GDM1 (cell line): ENCODE measurements at regions not wholly inside any gene's neighbourhood (a gene's known extent, or its start where the extent isn't known, plus 50 kb on each side); places are given as distances from the start of the nearest gene placed in this dataset.

Source experiments
- DNase-seq: peaks from one replicate; lab custom pipeline; 2025; lab: John Stamatoyannopoulos, UW

- DNase-seq, result no peak
Observed at GRCh38 chr22:27624705-27625104, 176.9 kb downstream of the MN1 start.

DNA sequence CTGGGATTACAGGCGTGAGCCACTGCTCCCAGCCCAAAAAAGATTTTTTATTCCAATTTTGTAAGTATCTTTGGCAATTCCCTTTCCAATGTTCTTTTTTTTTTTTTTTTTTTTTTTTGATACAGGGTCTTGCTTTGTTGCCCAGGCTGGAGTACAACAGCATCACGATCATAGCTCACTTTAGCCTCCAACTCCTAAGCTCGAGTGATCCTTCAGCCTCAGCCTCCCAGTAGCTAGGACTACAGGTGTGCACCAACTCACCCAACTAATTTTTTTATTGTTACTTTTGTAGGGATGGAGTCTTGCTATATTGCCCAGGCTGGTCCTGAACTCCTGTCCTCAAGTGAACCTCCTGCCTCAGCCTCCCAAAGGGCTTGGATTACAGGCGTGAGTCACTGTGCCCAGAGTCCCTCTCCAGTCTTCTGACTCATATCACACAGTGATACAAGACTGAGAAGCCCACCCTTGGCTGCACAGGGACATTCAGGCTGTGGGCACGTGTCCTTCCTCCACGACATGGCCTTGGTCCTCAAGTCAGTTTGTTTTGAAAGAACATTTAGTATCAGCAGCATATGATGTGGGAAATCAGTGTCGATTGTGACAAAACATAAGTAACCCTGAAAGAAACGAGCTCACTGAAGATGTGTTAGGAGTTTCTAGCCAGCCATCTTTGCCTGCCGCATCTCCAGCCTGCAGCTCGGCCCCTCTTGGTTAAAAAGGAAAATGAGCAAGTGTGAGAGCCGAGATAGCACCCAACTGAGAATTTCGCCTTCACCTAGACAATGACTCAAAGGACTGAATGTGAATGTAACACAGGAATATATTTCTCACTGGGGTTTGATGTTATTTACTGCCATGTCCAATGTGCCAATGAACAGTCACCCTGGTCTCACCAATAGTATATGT is 175.5 kb downstream of the MN1 start:
- no peak for DNase-seq

DNA sequence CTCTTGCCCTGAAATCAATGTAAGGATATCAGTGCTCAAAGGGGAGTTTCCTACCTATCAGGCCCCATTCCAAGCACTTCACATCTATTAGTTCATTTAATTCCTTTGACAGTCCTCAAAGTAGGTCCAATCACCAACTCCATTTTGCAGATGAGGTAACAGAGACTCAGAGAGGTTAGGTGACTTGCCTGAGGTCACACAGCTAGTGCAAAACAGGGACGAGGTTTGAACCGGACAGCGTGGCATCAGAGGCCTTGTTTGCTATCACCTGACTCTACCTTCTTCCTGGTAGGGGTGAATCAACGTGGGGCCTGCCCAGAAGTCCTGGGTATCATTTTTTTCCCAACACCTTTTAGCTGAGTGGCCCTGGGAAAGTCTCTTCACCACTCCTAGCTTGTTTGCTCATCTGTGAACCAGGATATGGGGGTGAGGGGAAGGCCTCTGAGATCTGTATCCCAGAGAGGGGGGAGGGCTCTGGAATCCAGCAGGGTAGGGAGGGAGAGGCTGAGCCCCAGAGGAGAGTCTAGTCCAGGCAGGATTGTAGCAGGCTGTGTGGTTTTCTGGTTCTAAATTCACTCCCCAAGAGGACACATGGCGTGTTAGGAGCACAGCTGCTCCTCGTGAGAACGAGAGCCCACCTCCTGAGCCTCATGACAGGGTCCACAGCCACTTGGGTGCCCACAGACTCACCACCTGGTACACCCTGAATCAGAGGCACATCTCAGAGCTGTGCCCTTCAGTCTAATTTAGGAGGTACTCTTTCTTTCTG is 174.7 kb downstream of the MN1 start:
- no peak for DNase-seq

- DNase-seq, result no peak
Observed at GRCh38 chr22:27627444-27627833, 174.1 kb downstream of the MN1 start.

- DNase-seq, result no peak
Observed at GRCh38 chr22:27627901-27628300, 173.7 kb downstream of the MN1 start.

DNA sequence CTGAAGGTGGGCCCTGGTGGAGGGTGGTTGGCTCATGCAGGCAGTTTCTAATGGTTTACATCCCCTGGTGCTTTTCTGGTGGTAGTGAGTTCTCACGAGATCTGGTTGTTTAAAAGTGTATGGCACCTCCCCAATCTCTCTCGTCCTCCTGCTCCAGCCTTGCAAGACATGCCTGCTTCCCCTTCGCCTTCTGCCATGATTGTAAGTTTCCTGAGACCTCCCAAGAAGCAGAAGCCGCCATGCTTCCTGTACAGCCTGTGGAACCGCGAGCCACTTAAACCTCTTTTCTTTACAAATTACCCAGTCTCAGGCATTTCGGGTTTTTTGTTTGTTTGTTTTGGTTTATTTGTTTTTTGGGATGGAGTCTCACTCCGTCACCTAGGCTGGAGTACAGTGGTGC is 173.2 kb downstream of the MN1 start:
- no peak for DNase-seq

- DNase-seq, result no peak
Observed at GRCh38 chr22:27628891-27629631, 172.5 kb downstream of the MN1 start.

DNA sequence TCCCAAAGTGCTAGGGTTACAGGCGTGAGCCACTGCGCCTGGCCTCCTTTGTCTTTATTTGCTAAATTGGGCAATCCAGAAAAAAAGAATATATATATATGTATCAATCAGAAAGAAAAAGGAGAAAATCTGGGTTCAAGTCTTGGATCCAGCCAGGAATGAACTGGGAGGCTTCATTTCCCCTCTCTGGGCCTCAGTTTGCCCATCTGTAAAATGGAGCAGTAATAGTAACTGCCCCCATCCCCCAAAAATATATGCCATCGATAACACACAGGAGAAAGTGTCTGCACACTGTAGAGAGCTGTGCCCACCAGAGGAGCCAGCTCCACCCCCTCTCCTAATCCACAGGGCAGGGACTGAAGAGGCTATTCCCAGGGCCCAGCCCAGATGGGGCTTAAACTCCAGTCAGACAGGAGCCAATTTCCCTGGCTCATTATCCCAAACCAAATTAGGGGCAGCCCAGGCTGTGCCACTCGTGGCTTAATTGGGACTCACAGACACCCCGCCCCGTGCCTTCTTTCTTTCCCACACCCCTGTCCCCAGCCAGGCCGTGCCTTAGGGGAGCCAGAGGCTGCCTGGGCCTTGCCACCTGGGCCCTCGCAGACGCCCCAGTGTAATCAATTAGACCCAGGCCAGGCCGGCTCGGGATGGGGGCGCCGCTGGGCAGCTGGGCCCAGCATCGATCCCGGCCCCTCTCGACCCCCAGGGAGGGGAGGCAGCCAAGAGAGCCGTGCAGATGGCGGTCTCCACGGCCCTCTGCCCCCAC is 171.5 kb downstream of the MN1 start:
- DNase-seq, result no peak

DNA sequence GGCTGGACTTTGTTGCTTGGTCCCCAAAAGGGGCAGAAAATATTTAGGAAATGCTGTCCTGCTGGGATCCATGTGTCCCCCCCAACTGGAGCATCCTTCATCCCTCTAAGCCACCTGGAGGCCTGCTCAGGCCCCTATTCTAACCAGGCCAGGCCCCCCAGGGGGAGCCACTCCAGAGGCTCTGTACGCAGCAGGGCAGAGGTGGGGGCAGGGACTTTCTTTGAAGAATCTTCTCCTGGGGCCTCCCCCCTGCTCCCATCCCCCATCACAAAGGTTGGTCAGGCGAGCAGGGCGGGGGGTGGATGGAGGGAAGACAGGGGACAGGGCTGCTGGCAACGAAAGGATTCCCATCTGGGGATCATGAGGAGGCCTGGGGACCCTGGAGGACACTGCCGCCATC is 170.8 kb downstream of the MN1 start:
- DNase-seq, result no peak

DNA sequence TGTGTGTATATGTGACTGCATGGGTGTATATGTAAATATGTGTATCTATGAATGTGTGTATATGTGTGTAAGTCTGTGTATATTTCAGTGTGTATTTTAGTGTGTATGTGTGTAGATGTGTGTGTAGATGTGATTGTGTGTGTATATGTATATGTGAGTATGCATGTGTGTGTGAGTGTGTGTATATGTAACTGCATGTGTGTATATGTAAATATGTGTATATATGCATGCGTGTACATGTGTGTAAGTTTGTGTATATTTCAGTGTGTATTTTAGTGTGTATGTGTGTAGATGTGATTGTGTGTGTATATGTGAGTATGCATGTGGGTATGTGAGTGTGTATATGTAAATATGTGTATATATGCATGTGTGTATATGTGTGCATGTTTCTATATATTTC is 169.9 kb downstream of the MN1 start:
- no peak for DNase-seq

- DNase-seq, result no peak
Observed at GRCh38 chr22:27632451-27633295, 168.9 kb downstream of the MN1 start.

DNA sequence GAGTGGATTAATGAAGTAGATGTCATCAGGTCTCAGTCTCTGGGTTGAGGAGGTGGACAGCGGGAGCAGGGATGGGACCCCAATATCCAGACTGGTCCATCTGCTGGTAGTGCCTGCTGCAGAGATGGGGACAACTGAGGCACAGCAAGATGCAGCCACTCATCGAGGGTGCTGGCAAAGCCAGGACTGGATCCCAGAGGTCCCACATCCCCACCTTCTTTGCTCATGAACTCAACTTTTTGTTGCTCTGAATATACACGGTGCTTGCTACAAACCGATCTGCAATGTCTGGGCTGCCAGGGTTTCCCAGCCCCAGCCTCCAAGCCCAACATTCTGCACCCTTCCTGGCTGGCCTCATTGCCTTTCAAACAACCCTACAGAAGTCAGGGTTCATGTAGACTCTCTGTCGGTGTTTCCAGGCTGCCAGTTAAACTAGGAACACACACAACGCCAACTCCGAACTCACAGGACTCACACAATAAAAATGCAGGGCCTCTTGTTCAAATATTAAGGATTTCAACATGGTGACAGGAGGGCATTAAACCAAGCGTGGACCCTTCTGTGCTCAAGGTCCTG is 168.2 kb downstream of the MN1 start:
- DNase-seq, result no peak

- no peak for DNase-seq
Observed at GRCh38 chr22:27634043-27634740, 167.4 kb downstream of the MN1 start.

GRCh38 chr22:27635435-27635834 is 166.1 kb downstream of the MN1 start:
- no peak for DNase-seq

- DNase-seq, result no peak
Observed at GRCh38 chr22:27635852-27636251, 165.7 kb downstream of the MN1 start.

- DNase-seq, result no peak
Observed at GRCh38 chr22:27636716-27637508, 164.6 kb downstream of the MN1 start.

GRCh38 chr22:27637604-27638003 is 164.0 kb downstream of the MN1 start:
- no peak for DNase-seq

- no peak for DNase-seq
Observed at GRCh38 chr22:27638329-27639233, 163.0 kb downstream of the MN1 start.
